ENCODE measurements at regions not wholly inside any gene's neighbourhood (a gene's known extent, or its start where the extent isn't known, plus 50 kb on each side); places are given as distances from the start of the nearest gene placed in this dataset.

- no peak for DNase-seq (ENCODE audit: low read depth)
Measured at GRCh38 chr10:131635564-131636015, 265.2 kb upstream of the PPP2R2D start.

GRCh38 chr10:131636116-131636515 lies 264.7 kb upstream of the PPP2R2D start:
- DNase-seq (ENCODE audit: low read depth) = no peak

GRCh38 chr10:131636841-131637724 lies 263.7 kb upstream of the PPP2R2D start:
- DNase-seq (ENCODE audit: low read depth) = no peak

- DNase-seq (ENCODE audit: low read depth) = no peak
Measured at GRCh38 chr10:131638049-131638879, 262.5 kb upstream of the PPP2R2D start.

- no peak for DNase-seq (ENCODE audit: low read depth)
Measured at GRCh38 chr10:131638880-131639278, 261.9 kb upstream of the PPP2R2D start.

GRCh38 chr10:131640045-131640644 lies 260.7 kb upstream of the PPP2R2D start:
- DNase-seq (ENCODE audit: low read depth) = no peak

- no peak for DNase-seq (ENCODE audit: low read depth)
Measured at GRCh38 chr10:131641231-131641630, 259.6 kb upstream of the PPP2R2D start.

- no peak for DNase-seq (ENCODE audit: low read depth)
Measured at GRCh38 chr10:131641898-131642297, 258.9 kb upstream of the PPP2R2D start.

- no peak for DNase-seq (ENCODE audit: low read depth)
Measured at GRCh38 chr10:131642966-131643365, 257.8 kb upstream of the PPP2R2D start.

- no peak for DNase-seq (ENCODE audit: low read depth)
Measured at GRCh38 chr10:131644289-131644688, 256.5 kb upstream of the PPP2R2D start.

GRCh38 chr10:131644864-131645658 lies 255.7 kb upstream of the PPP2R2D start:
- no peak for DNase-seq (ENCODE audit: low read depth)

- no peak for DNase-seq (ENCODE audit: low read depth)
Measured at GRCh38 chr10:131645756-131646155, 255.1 kb upstream of the PPP2R2D start.

GRCh38 chr10:131646551-131647525 lies 254.0 kb upstream of the PPP2R2D start:
- no peak for DNase-seq (ENCODE audit: low read depth)

GRCh38 chr10:131647789-131648188 lies 253.0 kb upstream of the PPP2R2D start:
- DNase-seq (ENCODE audit: low read depth) = no peak

- no peak for DNase-seq (ENCODE audit: low read depth)
Measured at GRCh38 chr10:131648386-131649020, 252.3 kb upstream of the PPP2R2D start.

GRCh38 chr10:131649617-131650016 lies 251.2 kb upstream of the PPP2R2D start:
- DNase-seq (ENCODE audit: low read depth) = no peak

- no peak for DNase-seq (ENCODE audit: low read depth)
Measured at GRCh38 chr10:131650169-131650705, 250.6 kb upstream of the PPP2R2D start.

GRCh38 chr10:131650771-131651673 lies 249.8 kb upstream of the PPP2R2D start:
- DNase-seq (ENCODE audit: low read depth) = no peak

Data from EH (cell line).